GM18868 (cell line): ENCODE measurements at regions not wholly inside any gene's neighbourhood (a gene's known extent, or its start where the extent isn't known, plus 50 kb on each side); places are given as distances from the start of the nearest gene placed in this dataset.

Experiments
- ATAC-seq: cut with Tn5 transposase; IDR thresholded peaks from one replicate; pipeline ENCODE4 v1.9.1; 2021; ENCODE audit warnings: mild to moderate bottlenecking, moderate library complexity; ENCODE audit not compliant: unreplicated experiment

GRCh38 chr4:166335256-166335938 lies 462.4 kb downstream of the TLL1 start:
- peak; percentile 38 for ATAC-seq

DNA sequence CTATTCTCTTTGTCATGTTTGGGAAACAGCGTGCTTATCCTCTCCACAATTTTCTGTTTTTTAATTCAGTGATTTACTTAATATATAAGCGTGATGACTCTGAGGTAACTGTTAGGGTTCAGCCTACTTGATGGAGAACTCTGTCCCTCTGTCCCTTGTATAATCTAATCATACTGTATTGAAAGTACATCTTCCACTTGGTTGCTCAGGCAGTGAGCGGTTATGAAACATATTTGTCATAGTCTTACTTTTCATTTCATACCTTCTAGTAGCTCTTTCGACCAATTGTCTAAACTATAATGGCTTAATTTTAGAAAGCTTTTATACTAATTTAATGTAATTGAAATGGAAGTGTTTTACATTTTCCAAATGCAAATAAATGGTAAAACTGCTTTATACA lies 469.0 kb downstream of the TLL1 start:
- peak; percentile 54 for ATAC-seq

- ATAC-seq = peak; percentile 78
Measured at GRCh38 chr4:166363198-166363597, 490.2 kb downstream of the TLL1 start.

- ATAC-seq = no peak
Measured at GRCh38 chr4:166366012-166366411, 493.0 kb downstream of the TLL1 start.

DNA sequence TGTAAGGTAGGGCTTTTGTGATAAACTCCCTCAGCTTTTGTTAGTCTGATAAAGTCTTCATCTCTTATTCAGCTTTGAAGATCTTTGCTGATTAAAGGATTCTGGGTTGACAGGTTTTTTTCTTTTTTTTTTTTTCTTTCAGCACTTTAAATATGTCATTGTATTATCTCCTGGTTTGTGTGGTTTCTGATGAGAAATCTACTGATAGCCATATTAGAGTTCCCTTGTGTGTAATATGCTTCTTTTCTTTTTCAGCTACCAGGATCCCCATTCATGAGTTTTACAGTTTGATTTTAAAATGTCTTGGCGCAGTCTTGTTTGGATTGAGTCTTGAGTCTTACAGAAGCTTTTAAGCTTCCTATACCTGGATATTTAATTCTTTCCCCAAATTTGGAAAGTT lies 504.5 kb downstream of the TLL1 start:
- ATAC-seq = no peak

- no peak for ATAC-seq
Measured at GRCh38 chr4:166386491-166387360, 513.7 kb downstream of the TLL1 start.

GRCh38 chr4:166391501-166391900 lies 518.5 kb downstream of the TLL1 start:
- no peak for ATAC-seq

GRCh38 chr4:166399021-166399420 lies 526.0 kb downstream of the TLL1 start:
- no peak for ATAC-seq

DNA sequence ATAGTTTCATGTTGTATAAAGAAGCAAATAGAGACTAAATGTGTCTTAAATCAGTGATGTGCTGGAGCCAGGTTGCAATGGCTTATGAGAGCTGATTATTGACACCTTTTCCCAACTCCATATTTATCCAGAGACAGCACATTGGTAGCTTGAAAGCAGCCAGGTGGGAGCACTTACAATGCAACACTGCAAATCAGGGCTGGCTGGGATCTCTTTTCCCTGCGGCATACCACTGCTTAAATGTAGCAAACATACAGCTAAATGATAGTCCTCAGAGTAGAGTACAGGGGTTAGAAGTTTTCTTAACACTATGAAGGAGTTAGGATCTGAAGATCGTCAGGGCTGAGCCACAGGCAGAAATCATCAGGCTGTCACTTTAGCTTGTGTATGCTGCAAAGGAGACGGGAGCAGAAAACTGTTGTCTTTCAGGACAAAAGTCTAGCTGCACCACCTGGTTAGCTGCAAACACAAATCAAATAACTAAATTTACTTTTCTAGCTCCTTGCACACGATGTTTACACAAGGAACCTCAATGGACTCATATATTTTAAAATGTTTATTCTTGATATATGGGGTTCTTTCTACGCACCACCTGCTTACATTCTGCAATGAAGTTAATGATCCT lies 527.3 kb downstream of the TLL1 start:
- ATAC-seq = no peak

DNA sequence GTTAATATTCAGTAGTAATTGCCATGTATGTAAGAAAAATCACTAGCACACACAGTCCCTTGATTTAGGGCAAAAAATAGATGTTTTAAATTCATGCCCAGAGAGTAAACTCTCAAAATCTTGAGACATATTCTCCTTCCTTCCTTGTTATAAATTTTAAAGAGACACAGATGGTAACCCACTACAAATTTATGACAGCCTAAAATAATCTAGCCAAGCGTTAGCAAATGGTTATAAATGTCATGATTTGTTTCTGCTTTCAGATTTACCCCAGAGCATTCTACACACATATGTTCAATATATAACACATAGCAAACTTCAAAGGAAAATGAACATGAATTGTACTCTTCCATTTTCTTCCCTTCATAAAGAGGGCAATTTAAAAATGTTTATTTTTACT lies 540.3 kb downstream of the TLL1 start:
- ATAC-seq = no peak

DNA sequence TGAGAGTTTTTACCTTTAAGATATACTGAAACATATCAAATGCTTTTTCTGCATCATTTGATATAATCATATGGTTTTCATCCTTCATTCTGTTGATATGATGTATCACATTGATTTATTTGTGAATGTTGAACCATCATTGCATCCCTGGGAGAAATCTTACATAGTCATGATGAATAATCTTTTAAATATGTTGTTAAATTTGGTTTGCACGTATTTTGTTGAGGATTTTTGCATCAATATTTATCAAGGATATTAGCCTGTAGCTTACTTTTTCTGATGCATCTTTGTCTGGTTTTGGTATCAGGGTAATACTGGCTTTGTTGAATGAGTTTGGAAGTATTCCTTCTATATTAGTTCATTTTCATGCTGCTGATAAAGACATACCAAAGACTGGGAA lies 541.4 kb downstream of the TLL1 start:
- no peak for ATAC-seq

- ATAC-seq = no peak
Measured at GRCh38 chr4:166415749-166416148, 542.7 kb downstream of the TLL1 start.

GRCh38 chr4:166421556-166422156 lies 548.6 kb downstream of the TLL1 start:
- no peak for ATAC-seq

- ATAC-seq = no peak
Measured at GRCh38 chr4:166422475-166422874, 549.4 kb downstream of the TLL1 start.

- ATAC-seq = no peak
Measured at GRCh38 chr4:166426300-166426863, 553.3 kb downstream of the TLL1 start.

- ATAC-seq = no peak
Measured at GRCh38 chr4:166432125-166432524, 559.1 kb downstream of the TLL1 start.

DNA sequence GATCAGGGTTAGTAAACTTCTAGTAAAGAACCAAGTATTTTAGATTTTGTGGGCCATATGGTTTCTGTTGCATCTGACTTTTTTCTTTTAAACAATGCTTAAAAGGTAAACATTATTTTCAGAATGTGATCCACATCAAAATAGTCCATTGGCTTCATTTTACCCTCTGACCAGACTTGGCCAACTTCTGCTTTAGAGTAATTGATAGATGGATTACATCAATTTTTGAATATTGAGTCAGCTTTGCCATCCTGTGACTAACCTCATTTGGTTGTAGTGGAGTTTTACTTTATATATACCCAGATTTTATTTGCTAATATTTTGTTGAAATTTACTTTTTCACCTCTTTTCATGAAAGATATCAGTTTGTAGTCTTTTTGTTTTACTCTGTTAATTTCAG lies 559.8 kb downstream of the TLL1 start:
- ATAC-seq = no peak

GRCh38 chr4:166435449-166435848 lies 562.4 kb downstream of the TLL1 start:
- no peak for ATAC-seq

DNA sequence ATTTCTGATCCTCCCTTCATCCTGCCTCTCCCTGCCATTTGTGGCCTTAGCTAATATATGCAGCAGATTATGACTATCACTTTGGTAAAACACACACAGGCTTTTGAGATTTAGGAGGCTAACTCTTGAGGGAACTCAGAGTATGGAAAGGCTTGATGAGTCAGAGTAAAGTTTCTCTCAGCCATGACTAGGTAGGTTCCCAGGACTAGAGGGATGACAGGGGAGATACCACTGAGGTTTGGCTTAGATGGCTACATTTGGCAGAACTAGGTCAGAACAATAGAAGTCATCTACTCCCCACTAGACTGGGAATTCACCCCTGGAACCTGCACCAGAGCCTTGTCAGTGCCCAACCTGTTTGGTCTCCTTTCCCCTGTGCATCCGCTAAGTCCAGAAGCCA lies 585.7 kb downstream of the TLL1 start:
- no peak for ATAC-seq

DNA sequence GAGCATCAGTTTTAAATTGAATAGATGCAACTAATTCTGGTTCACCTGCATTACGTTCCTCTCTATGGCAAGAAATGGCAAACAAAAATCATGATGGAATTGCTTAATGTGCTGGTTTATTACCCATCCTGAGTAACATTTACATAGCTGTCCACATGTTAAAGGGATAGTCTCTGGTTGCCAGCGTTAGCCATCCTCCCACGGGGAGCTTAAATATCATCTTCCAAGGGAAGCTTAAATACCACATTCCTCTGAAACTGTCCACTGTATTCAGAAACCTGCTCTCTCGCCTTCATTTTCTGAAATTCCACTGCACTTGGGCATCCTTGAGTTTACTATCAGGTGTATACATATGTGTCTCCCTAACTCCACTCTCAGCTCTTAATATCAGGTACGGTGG lies 586.6 kb downstream of the TLL1 start:
- ATAC-seq = no peak
